T-helper 2 cell treated with Interferon-gamma antibody and Interleukin-4, amounts not matched to agents 5 μg/mL and 100 μg/mL, for 36 hours (primary cell): ENCODE measurements at regions not wholly inside any gene's neighbourhood (a gene's known extent, or its start where the extent isn't known, plus 50 kb on each side); places are given as distances from the start of the nearest gene placed in this dataset.

Source experiments
- DNase-seq: peaks from one replicate; pipeline ENCODE4 v3.0.0; 2021; ENCODE audit warnings: low spot score
- H3K27ac Mint-ChIP-seq: one replicate; pipeline ENCODE4 v1.8.0; 2021; ENCODE audit warnings: mild to moderate bottlenecking, mixed read lengths
- H3K27me3 Mint-ChIP-seq: one replicate; pipeline ENCODE4 v1.8.0; 2021; ENCODE audit warnings: low read depth, mixed read lengths
- H3K36me3 Mint-ChIP-seq: one replicate; pipeline ENCODE4 v1.8.0; 2021; ENCODE audit warnings: low read depth, mixed read lengths
- H3K4me1 Mint-ChIP-seq: one replicate; pipeline ENCODE4 v1.8.0; 2021; ENCODE audit warnings: low read depth, mixed read lengths
- H3K4me3 Mint-ChIP-seq: one replicate; pipeline ENCODE4 v1.8.0; 2022; ENCODE audit warnings: mild to moderate bottlenecking, moderate library complexity, mixed read lengths
- H3K9me3 Mint-ChIP-seq: one replicate; pipeline ENCODE4 v1.8.0; 2021; ENCODE audit warnings: mixed read lengths

GRCh38 chr9:119963798-119964372 lies 594.6 kb upstream of the BRINP1 start:
- Mint-ChIP-seq H3K36me3 (no peaks in the 10 kb centered on the region), H3K4me1 (no peaks in the 10 kb centered on the region), H3K27me3 (no peaks in the 10 kb centered on the region), H3K9me3 (no peaks in the 10 kb centered on the region), H3K27ac (no peak overlapping the region), H3K4me3 (no peak overlapping the region)
- no peak for DNase-seq

DNA sequence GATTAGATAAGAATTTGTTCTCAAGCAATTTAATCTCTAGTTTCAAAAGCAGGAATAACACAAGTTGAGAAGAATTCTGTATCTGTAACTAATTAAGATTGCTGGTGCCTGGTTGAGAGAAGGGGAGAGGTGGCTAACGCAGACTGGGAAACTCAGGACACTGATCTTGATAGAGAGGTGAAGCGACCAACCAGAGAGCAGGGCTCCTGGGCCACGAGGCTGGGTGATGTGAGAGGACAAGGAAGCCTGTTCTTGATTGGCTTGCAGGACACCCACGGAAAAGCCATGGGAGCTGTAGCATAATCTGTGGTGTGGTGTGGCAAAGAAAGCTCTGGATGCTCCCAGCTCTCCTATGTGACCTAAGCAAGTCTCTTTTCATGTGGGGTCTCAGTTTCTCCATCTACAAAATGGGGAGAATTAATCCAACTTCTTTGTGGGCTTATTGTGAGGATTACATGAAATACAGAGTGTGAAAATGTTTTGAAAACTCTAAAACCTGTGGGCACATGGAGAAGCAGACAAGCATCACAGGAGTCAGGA lies 594.1 kb upstream of the BRINP1 start:
- no peak overlapping the region for H3K4me3 Mint-ChIP-seq
- H3K9me3 Mint-ChIP-seq, result no peaks in the 10 kb centered on the region
- H3K27ac Mint-ChIP-seq, result no peak overlapping the region
- no peak for DNase-seq
- no peaks in the 10 kb centered on the region for H3K27me3 Mint-ChIP-seq
- no peaks in the 10 kb centered on the region for H3K36me3 Mint-ChIP-seq
- H3K4me1 Mint-ChIP-seq, result no peaks in the 10 kb centered on the region

DNA sequence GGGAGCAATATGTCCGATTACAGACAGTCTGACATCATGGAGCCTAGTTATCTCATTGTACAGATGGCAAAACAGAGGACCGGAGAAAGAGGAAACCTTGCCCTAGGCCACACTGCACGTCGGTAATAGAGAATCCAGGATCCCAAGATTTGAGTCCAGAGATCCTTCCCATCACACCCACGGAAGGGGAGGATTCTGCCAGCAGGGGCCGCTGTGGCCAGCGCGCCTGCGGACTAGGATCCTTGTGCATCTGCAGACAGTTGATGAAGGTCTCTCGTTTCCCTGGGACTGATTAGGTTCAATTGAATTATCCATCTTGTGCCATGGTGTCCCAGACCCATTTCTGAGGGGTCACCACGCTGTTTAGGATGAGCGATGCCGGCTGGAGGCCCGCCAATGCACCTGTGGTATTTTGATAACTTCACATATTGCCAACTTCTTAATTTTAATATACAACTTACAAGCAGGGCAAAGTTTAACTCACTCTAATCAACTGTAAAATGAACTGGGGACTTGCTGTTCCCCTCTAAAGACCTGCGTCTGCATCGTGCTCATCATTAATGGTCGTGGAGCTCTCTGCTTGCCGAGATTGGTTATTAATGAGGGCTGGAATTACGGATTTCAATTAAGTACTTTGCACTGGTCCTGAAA lies 592.7 kb upstream of the BRINP1 start:
- Mint-ChIP-seq H3K27ac (no peak overlapping the region), H3K9me3 (no peaks in the 10 kb centered on the region), H3K27me3 (no peaks in the 10 kb centered on the region), H3K4me1 (no peaks in the 10 kb centered on the region), H3K4me3 (no peak overlapping the region), H3K36me3 (no peaks in the 10 kb centered on the region)
- DNase-seq, result no peak

DNA sequence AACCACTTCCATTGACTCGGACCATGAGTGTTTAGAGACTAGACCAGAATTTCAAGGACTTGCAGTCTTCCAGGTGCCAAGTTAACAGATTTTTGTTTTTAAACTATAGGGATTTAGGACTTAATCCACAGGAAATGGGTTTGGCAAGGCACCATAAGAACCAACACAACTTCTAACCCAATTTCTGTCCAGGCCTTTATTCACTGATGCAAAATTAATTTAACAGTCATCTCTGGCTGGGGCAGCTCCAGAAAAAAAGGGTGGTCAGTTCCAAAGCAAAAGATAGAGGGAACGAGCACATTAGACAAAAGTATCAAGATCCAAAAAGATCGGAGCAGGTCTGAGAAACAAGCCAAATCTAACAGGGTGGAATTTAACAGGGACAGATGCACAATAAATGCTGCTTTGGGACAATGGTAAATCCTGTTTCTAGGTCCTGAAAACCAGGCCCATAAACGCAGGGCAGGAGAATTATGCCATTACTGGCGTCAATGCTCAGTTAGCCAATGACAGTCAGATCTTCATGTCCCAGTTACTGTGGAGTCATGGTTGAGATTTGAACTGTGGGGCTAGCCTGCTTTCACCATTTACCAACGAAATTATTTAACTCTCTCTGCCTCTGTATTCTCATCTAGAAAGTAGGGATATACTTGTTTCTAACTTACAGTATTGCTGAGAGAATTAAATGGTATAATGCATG lies 590.8 kb upstream of the BRINP1 start:
- Mint-ChIP-seq H3K4me3 (no peak overlapping the region), H3K27ac (no peak overlapping the region), H3K36me3 (no peaks in the 10 kb centered on the region), H3K27me3 (no peaks in the 10 kb centered on the region), H3K9me3 (no peaks in the 10 kb centered on the region), H3K4me1 (no peaks in the 10 kb centered on the region)
- no peak for DNase-seq

DNA sequence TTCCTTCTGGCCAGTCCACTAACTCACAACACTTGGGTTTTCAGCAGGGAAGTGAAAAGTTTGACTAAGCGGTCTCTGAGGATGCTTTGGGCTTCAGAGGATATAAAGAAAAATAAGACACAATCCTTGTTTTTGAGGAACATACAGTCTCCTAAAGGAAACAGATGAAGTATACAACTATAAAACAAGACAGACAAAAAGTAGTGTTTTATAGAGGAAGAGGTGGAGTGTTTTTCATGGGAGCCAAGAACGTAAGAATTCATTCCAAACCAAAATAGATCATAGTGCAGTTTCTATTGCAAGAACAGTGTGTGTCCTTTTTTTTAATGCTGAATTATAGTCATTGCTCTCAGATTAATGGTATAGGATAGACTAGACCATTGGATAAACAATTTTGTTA lies 586.9 kb upstream of the BRINP1 start:
- DNase-seq, result no peak

GRCh38 chr9:119955276-119955675 lies 586.0 kb upstream of the BRINP1 start:
- no peaks in the 10 kb centered on the region for H3K9me3 Mint-ChIP-seq
- no peaks in the 10 kb centered on the region for H3K4me1 Mint-ChIP-seq
- DNase-seq, result no peak
- no peaks in the 10 kb centered on the region for H3K27me3 Mint-ChIP-seq
- H3K27ac Mint-ChIP-seq, result no peak overlapping the region
- H3K36me3 Mint-ChIP-seq, result no peaks in the 10 kb centered on the region
- no peak overlapping the region for H3K4me3 Mint-ChIP-seq

More for the DNA sequence above, 586.9 kb upstream of the BRINP1 start:
- no peak overlapping the region for H3K27ac Mint-ChIP-seq
- no peaks in the 10 kb centered on the region for H3K4me1 Mint-ChIP-seq
- no peak overlapping the region for H3K4me3 Mint-ChIP-seq
- H3K27me3 Mint-ChIP-seq, result no peaks in the 10 kb centered on the region
- H3K36me3 Mint-ChIP-seq, result no peaks in the 10 kb centered on the region
- no peaks in the 10 kb centered on the region for H3K9me3 Mint-ChIP-seq

DNA sequence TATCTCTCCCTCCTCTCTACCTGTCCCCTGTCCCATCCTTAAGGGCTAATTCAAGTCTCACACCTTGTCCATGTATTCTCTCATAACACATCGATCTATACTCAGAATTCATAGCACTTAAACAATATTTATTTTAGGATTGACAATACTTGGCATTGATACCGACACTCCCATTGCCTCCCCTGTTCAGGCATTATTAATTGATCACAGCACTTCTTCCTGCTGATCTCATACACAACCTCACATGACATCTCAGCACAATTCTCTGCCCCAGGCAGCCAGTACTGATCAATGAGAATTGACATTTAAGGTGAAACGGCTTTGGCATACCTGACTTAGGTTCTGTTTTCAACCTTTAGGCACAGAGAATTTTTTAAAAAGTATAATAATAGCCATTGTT lies 582.4 kb upstream of the BRINP1 start:
- no peaks in the 10 kb centered on the region for H3K36me3 Mint-ChIP-seq
- H3K27ac Mint-ChIP-seq, result no peak overlapping the region
- no peak overlapping the region for H3K4me3 Mint-ChIP-seq
- H3K4me1 Mint-ChIP-seq, result no peaks in the 10 kb centered on the region
- H3K9me3 Mint-ChIP-seq, result no peaks in the 10 kb centered on the region
- no peaks in the 10 kb centered on the region for H3K27me3 Mint-ChIP-seq
- DNase-seq, result no peak

- Mint-ChIP-seq H3K9me3 (no peaks in the 10 kb centered on the region), H3K36me3 (no peaks in the 10 kb centered on the region), H3K4me3 (no peak overlapping the region), H3K4me1 (no peaks in the 10 kb centered on the region), H3K27ac (no peak overlapping the region), H3K27me3 (no peaks in the 10 kb centered on the region)
- no peak for DNase-seq
These were observed 581.9 kb upstream of the BRINP1 start for GRCh38 chr9:119951090-119951489.

DNA sequence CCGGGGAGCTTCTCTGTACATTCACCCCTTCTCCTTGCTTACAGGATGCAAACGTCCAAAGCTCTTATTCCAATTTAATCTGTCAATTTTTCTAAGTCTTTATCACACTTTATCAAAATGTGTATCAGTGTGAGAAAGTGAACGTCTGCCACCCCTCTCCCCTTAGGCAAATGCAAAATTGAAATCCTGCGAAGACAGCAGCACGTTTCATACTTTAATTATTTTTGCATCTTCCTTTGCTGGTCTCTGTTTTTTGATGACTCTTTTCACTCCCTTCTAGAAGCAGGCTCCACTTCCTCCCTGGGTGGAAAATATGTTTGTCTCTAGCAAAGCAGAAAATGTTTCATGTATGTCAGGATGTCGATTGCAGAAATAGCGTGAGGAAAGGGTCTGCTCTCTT lies 576.5 kb upstream of the BRINP1 start:
- Mint-ChIP-seq H3K9me3 (no peaks in the 10 kb centered on the region), H3K4me3 (no peak overlapping the region), H3K27me3 (no peaks in the 10 kb centered on the region), H3K36me3 (no peaks in the 10 kb centered on the region), H3K4me1 (no peaks in the 10 kb centered on the region), H3K27ac (no peak overlapping the region)
- no peak for DNase-seq

DNA sequence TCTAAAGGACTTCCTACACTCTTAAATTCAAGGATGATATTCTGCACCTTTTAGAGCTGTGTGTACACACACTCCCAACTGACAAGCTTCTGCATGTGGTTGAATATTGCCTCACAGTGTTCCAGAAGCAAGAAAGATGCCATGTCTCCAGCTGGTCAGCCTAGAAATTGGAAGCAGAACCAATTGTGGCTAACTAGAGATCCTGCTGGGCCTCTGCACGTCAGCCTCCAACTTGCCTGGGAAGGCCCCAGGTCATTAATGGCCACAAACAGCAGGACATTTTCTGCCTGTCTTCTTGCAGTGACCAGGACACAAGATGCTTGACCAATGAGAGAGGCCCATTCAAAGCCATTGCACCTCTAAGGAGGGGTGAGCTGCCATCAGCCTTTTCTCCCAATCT lies 571.9 kb upstream of the BRINP1 start:
- Mint-ChIP-seq H3K36me3 (no peaks in the 10 kb centered on the region), H3K27ac (no peak overlapping the region), H3K4me3 (no peak overlapping the region), H3K27me3 (no peaks in the 10 kb centered on the region), H3K9me3 (no peaks in the 10 kb centered on the region), H3K4me1 (no peaks in the 10 kb centered on the region)
- no peak for DNase-seq

GRCh38 chr9:119938871-119939270 lies 569.6 kb upstream of the BRINP1 start:
- no peak for DNase-seq
- Mint-ChIP-seq H3K9me3 (no peaks in the 10 kb centered on the region), H3K4me1 (no peaks in the 10 kb centered on the region), H3K27me3 (no peaks in the 10 kb centered on the region), H3K36me3 (no peaks in the 10 kb centered on the region), H3K27ac (no peak overlapping the region), H3K4me3 (no peak overlapping the region)

DNA sequence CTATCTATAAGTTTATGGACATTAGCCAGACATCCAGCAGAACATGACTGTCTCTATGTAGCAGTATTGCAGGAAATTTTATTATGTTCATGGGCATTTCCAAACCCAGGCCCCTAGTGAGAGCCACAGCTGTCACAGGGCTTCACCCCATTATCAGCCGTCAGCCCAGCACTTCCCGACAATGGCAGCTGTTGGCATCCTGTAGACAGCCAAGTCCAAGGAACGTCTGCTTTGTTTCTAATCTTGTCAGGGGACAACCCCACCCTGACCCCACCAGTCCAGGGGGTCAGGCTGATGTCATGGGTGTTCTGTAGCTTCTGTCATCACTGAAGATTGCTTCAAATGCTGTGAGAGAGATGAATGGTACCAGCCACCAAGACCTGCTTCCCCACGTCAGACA lies 565.3 kb upstream of the BRINP1 start:
- H3K4me3 Mint-ChIP-seq, result no peak overlapping the region
- H3K36me3 Mint-ChIP-seq, result no peaks in the 10 kb centered on the region
- DNase-seq, result no peak
- H3K9me3 Mint-ChIP-seq, result no peaks in the 10 kb centered on the region
- H3K4me1 Mint-ChIP-seq, result no peaks in the 10 kb centered on the region
- no peaks in the 10 kb centered on the region for H3K27me3 Mint-ChIP-seq
- H3K27ac Mint-ChIP-seq, result no peak overlapping the region

GRCh38 chr9:119933191-119933590 lies 564.0 kb upstream of the BRINP1 start:
- H3K4me3 Mint-ChIP-seq, result no peak overlapping the region
- DNase-seq, result no peak
- H3K9me3 Mint-ChIP-seq, result no peaks in the 10 kb centered on the region
- H3K36me3 Mint-ChIP-seq, result no peaks in the 10 kb centered on the region
- H3K4me1 Mint-ChIP-seq, result no peaks in the 10 kb centered on the region
- H3K27me3 Mint-ChIP-seq, result no peaks in the 10 kb centered on the region
- H3K27ac Mint-ChIP-seq, result no peak overlapping the region

- Mint-ChIP-seq H3K9me3 (peaks cover 7% of the 10 kb centered on the region), H3K27ac (no peak overlapping the region), H3K36me3 (no peaks in the 10 kb centered on the region), H3K27me3 (no peaks in the 10 kb centered on the region), H3K4me3 (no peak overlapping the region), H3K4me1 (no peaks in the 10 kb centered on the region)
- no peak for DNase-seq
These were observed 555.5 kb upstream of the BRINP1 start for GRCh38 chr9:119924736-119925135.
